ENCODE measurements at regions not wholly inside any gene's neighbourhood (a gene's known extent, or its start where the extent isn't known, plus 50 kb on each side); places are given as distances from the start of the nearest gene placed in this dataset.

DNA sequence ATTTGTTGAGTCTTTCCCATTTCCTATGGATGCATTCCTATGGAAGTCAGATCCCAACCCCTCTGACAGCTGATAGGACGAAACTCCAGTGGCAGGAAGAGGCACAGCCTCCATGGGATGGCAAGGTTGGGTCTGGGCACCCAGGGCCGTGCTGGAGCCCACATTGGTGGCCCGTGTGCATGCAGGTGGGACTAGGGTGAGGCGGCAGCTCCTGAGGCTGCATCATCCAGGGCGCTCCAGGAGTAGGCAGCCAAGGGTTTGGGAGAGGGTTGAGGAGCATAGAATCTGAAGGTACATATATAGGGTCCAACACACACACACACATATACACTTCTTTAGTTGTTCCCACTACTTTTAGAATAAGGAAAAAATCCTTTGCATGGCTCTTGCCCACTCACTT, 81.4 kb upstream of the BMPER start:
- DNase-seq (ENCODE audit: low spot score): no peak
- Histone ChIP-seq H3K27ac (no peak overlapping the region), H3K4me3 (no peak overlapping the region)
- TF ChIP-seq, protein P1, sequence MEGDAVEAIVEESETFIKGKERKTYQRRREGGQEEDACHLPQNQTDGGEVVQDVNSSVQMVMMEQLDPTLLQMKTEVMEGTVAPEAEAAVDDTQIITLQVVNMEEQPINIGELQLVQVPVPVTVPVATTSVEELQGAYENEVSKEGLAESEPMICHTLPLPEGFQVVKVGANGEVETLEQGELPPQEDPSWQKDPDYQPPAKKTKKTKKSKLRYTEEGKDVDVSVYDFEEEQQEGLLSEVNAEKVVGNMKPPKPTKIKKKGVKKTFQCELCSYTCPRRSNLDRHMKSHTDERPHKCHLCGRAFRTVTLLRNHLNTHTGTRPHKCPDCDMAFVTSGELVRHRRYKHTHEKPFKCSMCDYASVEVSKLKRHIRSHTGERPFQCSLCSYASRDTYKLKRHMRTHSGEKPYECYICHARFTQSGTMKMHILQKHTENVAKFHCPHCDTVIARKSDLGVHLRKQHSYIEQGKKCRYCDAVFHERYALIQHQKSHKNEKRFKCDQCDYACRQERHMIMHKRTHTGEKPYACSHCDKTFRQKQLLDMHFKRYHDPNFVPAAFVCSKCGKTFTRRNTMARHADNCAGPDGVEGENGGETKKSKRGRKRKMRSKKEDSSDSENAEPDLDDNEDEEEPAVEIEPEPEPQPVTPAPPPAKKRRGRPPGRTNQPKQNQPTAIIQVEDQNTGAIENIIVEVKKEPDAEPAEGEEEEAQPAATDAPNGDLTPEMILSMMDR (IDR thresholded peaks at IDR 0.05): no peak

GRCh38 chr7:33824911-33825459, 80.4 kb upstream of the BMPER start:
- Histone ChIP-seq H3K27ac (peak overlapping the region in 1 of 2 donors; percentile 24), H3K4me3 (no peak overlapping the region)
- no peak for DNase-seq (ENCODE audit: low spot score)
- TF ChIP-seq, protein P1 (IDR thresholded peaks at IDR 0.05): no peak

DNA sequence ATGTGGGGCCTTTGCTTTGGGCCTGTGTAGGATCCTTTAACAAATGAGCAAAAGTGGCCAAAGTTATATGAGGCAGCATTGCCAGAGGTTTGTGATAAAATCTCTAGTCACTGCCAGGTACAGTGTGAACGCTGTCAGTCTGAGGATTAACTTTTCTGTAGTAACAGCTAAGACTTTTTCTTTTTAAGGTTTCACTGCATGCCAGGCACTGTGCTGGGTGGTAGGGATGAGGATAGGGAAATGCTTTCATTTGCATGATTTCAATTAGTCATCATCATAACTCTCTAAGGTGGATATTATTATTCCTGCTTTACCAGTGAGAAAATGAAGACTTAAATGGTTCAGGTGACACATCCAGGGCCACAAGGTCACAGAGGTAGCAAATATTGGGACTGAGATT, 79.7 kb upstream of the BMPER start:
- TF ChIP-seq, protein P1 (IDR thresholded peaks at IDR 0.05): no peak
- no peak overlapping the region for H3K4me3 ChIP-seq
- H3K27ac ChIP-seq: no peak overlapping the region
- no peak for DNase-seq (ENCODE audit: low spot score)

GRCh38 chr7:33829536-33829935, 75.8 kb upstream of the BMPER start:
- no peak overlapping the region for H3K27ac ChIP-seq
- no peak for DNase-seq (ENCODE audit: low spot score)
- H3K4me3 ChIP-seq: no peak overlapping the region
- TF ChIP-seq, protein P1 (IDR thresholded peaks at IDR 0.05): no peak

GRCh38 chr7:33831389-33832141, 73.8 kb upstream of the BMPER start:
- no peak overlapping the region for H3K4me3 ChIP-seq
- H3K27ac ChIP-seq: no peak overlapping the region
- TF ChIP-seq, protein P1 (IDR thresholded peaks at IDR 0.05): no peak
- DNase-seq (ENCODE audit: low spot score): no peak

- DNase-seq (ENCODE audit: low spot score): no peak
- no peak overlapping the region for H3K27ac ChIP-seq
- no peak overlapping the region for H3K4me3 ChIP-seq
- TF ChIP-seq, protein P1 (IDR thresholded peaks at IDR 0.05): no peak
Observed at GRCh38 chr7:33832271-33832721, 73.0 kb upstream of the BMPER start.

- Histone ChIP-seq H3K4me3 (no peak overlapping the region), H3K27ac (no peak overlapping the region)
- TF ChIP-seq, protein P1 (IDR thresholded peaks at IDR 0.05): no peak
- no peak for DNase-seq (ENCODE audit: low spot score)
Observed at GRCh38 chr7:33836797-33837355, 68.5 kb upstream of the BMPER start.
